Tibial nerve (tissue), 4 donors: ENCODE measurements at regions not wholly inside any gene's neighbourhood (a gene's known extent, or its start where the extent isn't known, plus 50 kb on each side); places are given as distances from the start of the nearest gene placed in this dataset.

Source experiments
- DNase-seq, 2 donors: peaks; one replicate each; pipeline ENCODE4 v3.0.0-alpha.2; 2019; ENCODE audit warnings: low spot score in 2 of 2
- H3K27ac ChIP-seq, 4 donors: fragments of 200-600 bp; sonication (generic) in 3 of 4; one replicate each; pipeline ENCODE4 v1.5.1; 2017 to 2019; ENCODE audit warnings: mild to moderate bottlenecking in 1 of 4
- H3K27me3 ChIP-seq, 2 donors: fragments of 200-600 bp; sonication (generic) in 1 of 2; one replicate each; pipeline versions ENCODE4 v1.5.1 to v1.6.0; 2017 to 2019
- H3K36me3 ChIP-seq, 3 donors: fragments of 200-600 bp; sonication (generic); one replicate each; pipeline ENCODE4 v1.5.1; 2018 to 2019
- H3K4me1 ChIP-seq, 4 donors: fragments of 200-600 bp; sonication (generic) in 3 of 4; one replicate each; pipeline ENCODE4 v1.5.1; 2017 to 2019
- H3K4me3 ChIP-seq, 4 donors: fragments of 200-600 bp; sonication (generic) in 3 of 4; one replicate each; pipeline ENCODE4 v1.5.1; 2017 to 2019; ENCODE audit warnings: mild to moderate bottlenecking in 1 of 4, moderate library complexity in 1 of 4
- H3K9me3 ChIP-seq, 4 donors: fragments of 200-600 bp; sonication (generic) in 3 of 4; one replicate each; pipeline ENCODE4 v1.5.1; 2017 to 2019
- EP300 ChIP-seq, 2 donors: sonication (generic); formaldehyde crosslinking; IDR thresholded peaks; one replicate each; pipeline ENCODE4 v1.6.1; 2017; ENCODE audit warnings: antibody characterized with exemption in 2 of 2, mild to moderate bottlenecking in 1 of 2
- POLR2A ChIP-seq, 2 donors: fragments of 450-650 bp; IDR thresholded peaks; one replicate each; pipeline ENCODE4 v1.6.1; 2017; ENCODE audit warnings: antibody characterized with exemption in 2 of 2, mild to moderate bottlenecking in 2 of 2, moderate library complexity in 2 of 2
- WGBS, 2 donors: methylation state at CpG; one replicate each; pipeline ENCODE4 v1.1.5; 2018; 5-methylcytosine and 5-hydroxymethylcytosine counted together
- TF ChIP-seq, protein P1 (sequence below), 5 experiments: fragments of 200-600 bp in 3 of 5; fragments of 450-650 bp in 2 of 5; sonication (generic) in 3 of 5; IDR thresholded peaks; one replicate each; pipeline ENCODE4 v1.5.1; 2016 to 2019; ENCODE audit warnings: antibody characterized with exemption in 5 of 5, mild to moderate bottlenecking in 3 of 5, moderate library complexity in 2 of 5

DNA sequence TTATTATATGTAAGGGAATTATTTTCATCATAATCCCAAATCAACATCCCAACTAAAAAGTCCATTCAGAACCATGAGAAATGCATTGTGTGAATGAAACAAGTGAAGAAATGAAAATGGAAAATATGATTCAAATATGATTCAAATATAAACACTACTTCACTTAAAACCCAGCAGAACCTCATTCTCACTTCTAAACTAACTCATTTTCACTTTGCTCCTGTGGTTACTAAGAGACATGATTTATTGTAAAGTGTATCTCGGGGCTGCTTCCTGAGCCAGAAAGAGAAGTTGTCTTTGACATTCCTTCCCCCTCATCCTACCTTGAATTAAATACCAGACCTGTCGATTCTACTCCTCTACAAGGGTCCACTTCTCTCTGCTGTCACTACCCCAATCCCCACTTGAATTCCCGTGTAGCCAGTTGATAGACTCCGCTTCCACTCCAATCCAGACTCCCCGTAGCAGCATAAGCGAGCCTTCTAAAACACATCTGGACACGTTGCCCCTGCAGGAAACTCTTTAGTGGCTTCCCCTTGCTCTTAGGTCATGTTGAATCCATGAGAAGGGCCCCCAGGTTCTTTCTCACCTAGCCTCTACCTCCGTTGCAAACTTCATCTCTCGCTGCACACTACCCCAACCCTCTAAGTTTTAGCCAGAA is 697.0 kb upstream of the ID2 start:
- H3K27ac ChIP-seq, result no peak overlapping the region
- TF ChIP-seq POLR2A (IDR thresholded peaks at IDR 0.05) (no peak), EP300 (IDR thresholded peaks at IDR 0.05) (no peak)
- TF ChIP-seq, protein P1, sequence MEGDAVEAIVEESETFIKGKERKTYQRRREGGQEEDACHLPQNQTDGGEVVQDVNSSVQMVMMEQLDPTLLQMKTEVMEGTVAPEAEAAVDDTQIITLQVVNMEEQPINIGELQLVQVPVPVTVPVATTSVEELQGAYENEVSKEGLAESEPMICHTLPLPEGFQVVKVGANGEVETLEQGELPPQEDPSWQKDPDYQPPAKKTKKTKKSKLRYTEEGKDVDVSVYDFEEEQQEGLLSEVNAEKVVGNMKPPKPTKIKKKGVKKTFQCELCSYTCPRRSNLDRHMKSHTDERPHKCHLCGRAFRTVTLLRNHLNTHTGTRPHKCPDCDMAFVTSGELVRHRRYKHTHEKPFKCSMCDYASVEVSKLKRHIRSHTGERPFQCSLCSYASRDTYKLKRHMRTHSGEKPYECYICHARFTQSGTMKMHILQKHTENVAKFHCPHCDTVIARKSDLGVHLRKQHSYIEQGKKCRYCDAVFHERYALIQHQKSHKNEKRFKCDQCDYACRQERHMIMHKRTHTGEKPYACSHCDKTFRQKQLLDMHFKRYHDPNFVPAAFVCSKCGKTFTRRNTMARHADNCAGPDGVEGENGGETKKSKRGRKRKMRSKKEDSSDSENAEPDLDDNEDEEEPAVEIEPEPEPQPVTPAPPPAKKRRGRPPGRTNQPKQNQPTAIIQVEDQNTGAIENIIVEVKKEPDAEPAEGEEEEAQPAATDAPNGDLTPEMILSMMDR (IDR thresholded peaks at IDR 0.05), result no peak
- 77 to 80% methylated on average over 9 of the region's 9 CpGs for WGBS, 2 donors

DNA sequence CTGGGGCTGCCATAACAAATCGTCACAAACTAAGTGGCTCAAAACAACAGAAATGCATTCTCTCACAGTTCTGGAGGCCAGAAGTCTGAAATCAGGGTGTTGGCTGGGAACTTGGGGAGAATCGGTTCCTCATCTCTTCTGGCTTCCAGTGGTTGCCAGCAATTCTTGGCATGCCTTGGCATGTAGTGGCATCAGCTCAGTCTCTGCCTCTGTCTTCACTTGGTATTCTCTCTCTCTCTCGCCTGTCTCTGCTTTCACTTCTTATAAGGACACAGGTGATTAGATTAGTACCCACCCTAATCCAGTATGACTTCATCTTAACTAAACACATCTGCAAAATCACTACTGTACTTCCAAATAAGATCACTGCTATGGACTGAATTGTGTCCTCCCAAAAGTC is 695.4 kb upstream of the ID2 start:
- H3K27ac ChIP-seq, result no peak overlapping the region
- H3K36me3 ChIP-seq, result no peaks in the 10 kb centered on the region
- H3K27me3 ChIP-seq, result no peaks in the 10 kb centered on the region
- H3K4me3 ChIP-seq, result no peak overlapping the region
- TF ChIP-seq POLR2A (IDR thresholded peaks at IDR 0.05) (no peak), EP300 (IDR thresholded peaks at IDR 0.05) (no peak)
- TF ChIP-seq, protein P1 (IDR thresholded peaks at IDR 0.05), result no peak
- H3K9me3 ChIP-seq, result peaks cover 0 to 13% (median 1%) of the 10 kb centered on the region in 4 donors
- no peaks in the 10 kb centered on the region for H3K4me1 ChIP-seq
- WGBS, 2 donors, result 89 to 92% methylated on average over 3 of the region's 3 CpGs
- DNase-seq, result no peak

More for the DNA sequence above, 697.0 kb upstream of the ID2 start:
- H3K27me3 ChIP-seq, result no peaks in the 10 kb centered on the region
- no peak for DNase-seq
- H3K9me3 ChIP-seq, result peaks cover 0 to 13% (median 1%) of the 10 kb centered on the region in 4 donors
- H3K36me3 ChIP-seq, result no peaks in the 10 kb centered on the region
- H3K4me1 ChIP-seq, result no peaks in the 10 kb centered on the region
- H3K4me3 ChIP-seq, result no peak overlapping the region

DNA sequence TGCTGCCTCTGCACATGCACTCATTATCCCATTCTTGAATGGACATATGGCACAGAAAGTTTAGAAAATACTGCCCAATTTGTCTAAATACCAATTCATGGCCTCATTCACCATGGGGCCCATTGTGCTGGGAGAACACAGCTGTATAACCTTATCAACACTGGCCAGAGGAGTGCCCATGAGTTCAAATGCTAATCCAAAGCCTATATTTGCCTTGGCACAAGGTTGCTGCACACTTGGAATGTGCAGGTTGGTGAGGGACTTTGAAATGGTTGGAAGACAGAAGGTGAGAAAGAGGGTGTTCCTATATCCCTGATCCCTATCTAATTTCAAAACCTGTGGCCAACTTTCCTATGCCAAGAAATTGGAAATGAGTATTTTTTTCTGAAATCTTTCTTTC is 693.9 kb upstream of the ID2 start:
- Histone ChIP-seq H3K36me3 (no peaks in the 10 kb centered on the region), H3K27ac (no peak overlapping the region)
- DNase-seq, result no peak

GRCh38 chr2:7988440-7988839 is 693.4 kb upstream of the ID2 start:
- Histone ChIP-seq H3K27me3 (no peaks in the 10 kb centered on the region), H3K27ac (no peak overlapping the region), H3K36me3 (no peaks in the 10 kb centered on the region), H3K4me1 (no peaks in the 10 kb centered on the region), H3K9me3 (no peaks in the 10 kb centered on the region), H3K4me3 (no peak overlapping the region)
- DNase-seq, result no peak
- TF ChIP-seq, protein P1 (IDR thresholded peaks at IDR 0.05), result no peak
- TF ChIP-seq POLR2A (IDR thresholded peaks at IDR 0.05) (no peak), EP300 (IDR thresholded peaks at IDR 0.05) (no peak)
- WGBS, 2 donors, result 66 to 69% methylated on average over 1 of the region's 1 CpG

More for the DNA sequence above, 693.9 kb upstream of the ID2 start:
- TF ChIP-seq, protein P1 (IDR thresholded peaks at IDR 0.05), result no peak
- TF ChIP-seq POLR2A (IDR thresholded peaks at IDR 0.05), result no peak
- no peak for TF ChIP-seq EP300 (IDR thresholded peaks at IDR 0.05)
- H3K27me3 ChIP-seq, result no peaks in the 10 kb centered on the region
- no peaks in the 10 kb centered on the region for H3K9me3 ChIP-seq
- H3K4me3 ChIP-seq, result no peak overlapping the region
- H3K4me1 ChIP-seq, result no peaks in the 10 kb centered on the region

- H3K27me3 ChIP-seq, result no peaks in the 10 kb centered on the region
- DNase-seq, result no peak
- H3K27ac ChIP-seq, result no peak overlapping the region
- no peaks in the 10 kb centered on the region for H3K36me3 ChIP-seq
- 95 to 100% methylated on average over 2 to 4 of the region's 5 CpGs for WGBS, 2 donors
- H3K4me1 ChIP-seq, result no peaks in the 10 kb centered on the region
- no peak for TF ChIP-seq EP300 (IDR thresholded peaks at IDR 0.05)
- H3K9me3 ChIP-seq, result no peaks in the 10 kb centered on the region
- no peak overlapping the region for H3K4me3 ChIP-seq
Measured at GRCh38 chr2:7989823-7990222, 692.0 kb upstream of the ID2 start.
